ENCODE measurements at regions not wholly inside any gene's neighbourhood (a gene's known extent, or its start where the extent isn't known, plus 50 kb on each side); places are given as distances from the start of the nearest gene placed in this dataset.

DNA sequence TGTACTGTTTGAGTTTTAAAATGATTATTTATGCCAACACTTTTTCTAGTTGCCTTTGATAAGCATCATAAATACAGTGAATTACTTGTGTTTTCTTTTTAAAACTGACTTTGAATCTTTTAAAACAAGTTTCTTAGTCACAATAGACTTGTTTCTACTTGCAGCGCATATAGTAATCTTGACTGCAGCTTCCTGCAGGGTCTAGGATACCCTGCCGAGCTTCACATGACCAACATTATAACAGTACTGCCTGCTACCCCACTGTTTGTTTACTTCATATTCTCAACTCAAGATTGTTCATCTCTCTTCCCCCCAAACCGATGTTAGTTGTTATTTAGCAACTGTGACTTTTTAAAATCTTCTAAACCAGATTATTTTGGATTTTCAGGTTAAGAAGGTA is 751.3 kb upstream of the NEGR1 start:
- 36 to 50% (median 41%) methylated on average over 3 of the region's 3 CpGs for WGBS, 5 donors
- no peak for DNase-seq
- Histone ChIP-seq H3K27ac (no peak overlapping the region), H3K4me1 (no peaks in the 10 kb centered on the region), H3K9me3 (no peaks in the 10 kb centered on the region), H3K36me3 (no peaks in the 10 kb centered on the region), H3K27me3 (no peaks in the 10 kb centered on the region), H3K4me3 (no peak overlapping the region)
- TF ChIP-seq POLR2A (IDR thresholded peaks at IDR 0.05) (no peak), POLR2AphosphoS5 (IDR thresholded peaks at IDR 0.05) (no peak), EP300 (IDR thresholded peaks at IDR 0.05) (no peak)
- TF ChIP-seq, protein P1, sequence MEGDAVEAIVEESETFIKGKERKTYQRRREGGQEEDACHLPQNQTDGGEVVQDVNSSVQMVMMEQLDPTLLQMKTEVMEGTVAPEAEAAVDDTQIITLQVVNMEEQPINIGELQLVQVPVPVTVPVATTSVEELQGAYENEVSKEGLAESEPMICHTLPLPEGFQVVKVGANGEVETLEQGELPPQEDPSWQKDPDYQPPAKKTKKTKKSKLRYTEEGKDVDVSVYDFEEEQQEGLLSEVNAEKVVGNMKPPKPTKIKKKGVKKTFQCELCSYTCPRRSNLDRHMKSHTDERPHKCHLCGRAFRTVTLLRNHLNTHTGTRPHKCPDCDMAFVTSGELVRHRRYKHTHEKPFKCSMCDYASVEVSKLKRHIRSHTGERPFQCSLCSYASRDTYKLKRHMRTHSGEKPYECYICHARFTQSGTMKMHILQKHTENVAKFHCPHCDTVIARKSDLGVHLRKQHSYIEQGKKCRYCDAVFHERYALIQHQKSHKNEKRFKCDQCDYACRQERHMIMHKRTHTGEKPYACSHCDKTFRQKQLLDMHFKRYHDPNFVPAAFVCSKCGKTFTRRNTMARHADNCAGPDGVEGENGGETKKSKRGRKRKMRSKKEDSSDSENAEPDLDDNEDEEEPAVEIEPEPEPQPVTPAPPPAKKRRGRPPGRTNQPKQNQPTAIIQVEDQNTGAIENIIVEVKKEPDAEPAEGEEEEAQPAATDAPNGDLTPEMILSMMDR (IDR thresholded peaks at IDR 0.05) = no peak
- intact Hi-C loops (cut with DNase I; ENCODE audit: low total_unique reads) = no loop called here

DNA sequence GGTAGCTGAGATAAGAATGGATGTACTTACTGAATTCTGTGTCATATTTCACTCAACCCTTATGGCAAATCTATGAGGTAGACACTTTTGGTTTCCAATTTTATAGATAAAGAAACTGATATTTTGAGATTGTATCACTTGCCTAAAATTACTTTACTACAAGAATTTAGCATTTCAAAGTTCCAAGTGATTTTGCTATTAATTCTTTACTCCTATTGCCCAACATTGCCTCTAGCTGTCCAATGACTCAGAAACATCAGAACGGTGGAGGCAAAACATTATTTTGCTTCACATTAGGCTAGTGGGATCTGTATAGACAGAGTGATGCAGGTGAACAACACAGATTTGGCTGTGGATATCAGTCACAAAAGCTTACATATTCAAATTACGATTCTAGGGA is 747.2 kb upstream of the NEGR1 start:
- H3K27ac ChIP-seq = no peak overlapping the region
- no peaks in the 10 kb centered on the region for H3K4me1 ChIP-seq
- no peaks in the 10 kb centered on the region for H3K27me3 ChIP-seq
- intact Hi-C loops (cut with DNase I; ENCODE audit: low total_unique reads) = no loop called here
- WGBS, 5 donors = 76 to 84% (median 77%) methylated on average over 2 of the region's 2 CpGs
- TF ChIP-seq POLR2AphosphoS5 (IDR thresholded peaks at IDR 0.05) (no peak), POLR2A (IDR thresholded peaks at IDR 0.05) (no peak), EP300 (IDR thresholded peaks at IDR 0.05) (no peak)
- TF ChIP-seq, protein P1 (IDR thresholded peaks at IDR 0.05) = no peak
- H3K36me3 ChIP-seq = no peaks in the 10 kb centered on the region
- DNase-seq = no peak
- no peaks in the 10 kb centered on the region for H3K9me3 ChIP-seq
- H3K4me3 ChIP-seq = no peak overlapping the region

DNA sequence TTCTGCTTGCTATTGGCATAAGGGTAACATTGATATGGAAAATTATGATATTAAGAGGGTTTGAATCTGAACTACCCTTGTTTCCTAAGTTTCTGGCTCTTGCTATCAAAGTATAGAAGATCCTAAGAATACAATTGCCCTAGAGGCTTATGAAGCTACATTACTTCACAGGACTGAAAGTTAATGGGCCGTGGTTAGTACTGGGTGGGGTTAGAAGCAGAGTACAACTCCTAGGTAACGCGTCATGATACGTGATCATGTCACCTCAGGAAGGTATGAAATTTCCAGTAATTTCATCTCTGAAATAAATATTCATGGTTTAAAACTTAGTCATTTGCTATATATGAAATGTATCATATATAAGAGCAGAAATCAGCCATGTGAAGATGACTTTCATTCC is 743.8 kb upstream of the NEGR1 start:
- TF ChIP-seq EP300 (IDR thresholded peaks at IDR 0.05) = no peak
- TF ChIP-seq, protein P1 (IDR thresholded peaks at IDR 0.05) = no peak
- no peak for TF ChIP-seq POLR2AphosphoS5 (IDR thresholded peaks at IDR 0.05)
- no peak for TF ChIP-seq POLR2A (IDR thresholded peaks at IDR 0.05)
- Histone ChIP-seq H3K4me1 (no peaks in the 10 kb centered on the region), H3K36me3 (no peaks in the 10 kb centered on the region), H3K9me3 (no peaks in the 10 kb centered on the region), H3K4me3 (no peak overlapping the region), H3K27me3 (no peaks in the 10 kb centered on the region), H3K27ac (no peak overlapping the region)
- WGBS, 5 donors = 67 to 70% (median 68%) methylated on average over 4 of the region's 4 CpGs
- no peak for DNase-seq
- intact Hi-C loops (cut with DNase I; ENCODE audit: low total_unique reads) = no loop called here

DNA sequence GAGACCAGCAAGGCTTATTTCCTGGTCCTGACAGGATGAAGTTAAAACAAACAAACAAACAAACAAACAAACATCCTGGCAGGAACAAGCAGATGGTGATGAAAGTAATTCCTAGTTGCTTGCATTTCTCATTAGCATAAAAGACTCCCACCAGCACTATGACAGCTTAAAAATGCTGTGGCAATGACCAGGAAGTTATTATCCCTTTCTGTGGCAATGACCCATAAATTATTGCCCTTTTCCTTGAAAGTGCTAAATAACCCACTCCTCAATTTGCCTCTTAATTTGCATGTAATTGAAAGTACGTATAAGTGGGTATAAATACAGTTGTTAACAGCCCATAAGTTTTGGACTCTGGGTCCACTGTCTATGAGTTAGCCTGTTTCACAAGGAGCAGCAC is 727.6 kb upstream of the NEGR1 start:
- H3K27me3 ChIP-seq = no peaks in the 10 kb centered on the region
- no peaks in the 10 kb centered on the region for H3K4me1 ChIP-seq
- peaks cover 0 to 5% (median 2%) of the 10 kb centered on the region in 4 donors for H3K9me3 ChIP-seq
- DNase-seq = no peak
- intact Hi-C loops (cut with DNase I; ENCODE audit: low total_unique reads) = no loop called here
- WGBS, 5 donors = 55 to 71% (median 67%) methylated on average over 1 of the region's 1 CpG
- no peak overlapping the region for H3K27ac ChIP-seq
- H3K36me3 ChIP-seq = no peaks in the 10 kb centered on the region
- TF ChIP-seq, protein P1 (IDR thresholded peaks at IDR 0.05) = no peak
- TF ChIP-seq POLR2A (IDR thresholded peaks at IDR 0.05) (no peak), POLR2AphosphoS5 (IDR thresholded peaks at IDR 0.05) (no peak), EP300 (IDR thresholded peaks at IDR 0.05) (no peak)
- H3K4me3 ChIP-seq = no peak overlapping the region
